ENCODE measurements at regions not wholly inside any gene's neighbourhood (a gene's known extent, or its start where the extent isn't known, plus 50 kb on each side); places are given as distances from the start of the nearest gene placed in this dataset.

DNA sequence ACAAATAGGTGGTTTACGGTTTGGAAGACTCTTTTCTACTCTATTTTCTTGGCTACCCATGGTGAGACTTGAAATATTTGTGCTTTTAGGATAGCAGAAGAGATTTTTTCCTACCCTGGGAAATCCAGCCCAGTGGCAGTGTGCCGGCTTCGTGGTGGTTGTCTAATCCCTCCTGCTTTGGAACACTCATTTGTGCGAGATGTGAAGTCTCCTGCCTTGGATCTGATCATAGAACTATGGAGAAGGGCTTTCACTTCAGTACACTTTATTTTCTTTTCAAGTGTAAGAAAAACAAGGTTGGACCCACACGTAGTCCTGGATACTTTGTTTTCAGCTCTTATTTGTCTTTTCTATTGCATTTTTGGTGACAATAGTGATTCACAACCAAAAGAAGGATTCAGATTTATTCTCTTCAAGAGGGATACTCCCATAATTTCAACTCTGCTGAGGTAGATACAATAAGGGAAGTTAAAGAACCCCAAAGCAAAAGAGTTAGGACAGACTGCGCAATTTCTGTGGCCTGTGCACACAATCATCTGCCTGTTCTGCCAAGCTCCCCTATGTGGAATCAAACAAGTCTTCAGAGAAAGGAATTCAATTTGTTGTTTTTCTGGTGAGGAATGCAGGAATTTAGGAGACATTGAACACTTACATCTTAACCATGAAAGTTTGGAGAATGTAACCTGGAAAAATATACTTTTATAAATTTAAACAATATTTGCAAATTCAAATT is 413.2 kb downstream of the GJA1 start:
- no peak for TF ChIP-seq CREB1 (IDR thresholded peaks at IDR 0.05; ENCODE audit: low read depth)

DNA sequence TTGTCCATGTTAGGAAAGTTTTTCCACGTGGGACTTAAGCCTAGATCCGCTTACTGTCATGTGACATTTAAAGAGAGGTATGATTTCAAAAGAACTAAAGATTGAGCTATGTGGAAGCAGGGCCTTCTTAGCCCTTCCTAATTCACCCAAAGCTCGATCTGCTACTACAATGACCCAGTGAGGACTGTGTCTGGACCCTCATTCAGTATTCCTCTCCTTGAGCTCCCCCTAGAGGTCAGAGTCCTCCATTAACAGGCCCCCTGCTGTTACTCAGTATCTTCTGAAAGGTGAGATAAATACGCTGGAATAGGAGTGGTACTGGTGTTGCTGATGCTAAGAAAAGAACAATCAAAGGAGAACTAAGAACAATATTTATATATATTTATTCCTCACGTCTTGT is 414.0 kb downstream of the GJA1 start:
- TF ChIP-seq FOXM1 (IDR thresholded peaks at IDR 0.05; ENCODE audit: borderline replicate concordance, low read depth) (no peak), ZBTB7A (IDR thresholded peaks at IDR 0.05; ENCODE audit: low read depth) (no peak), EGR1 (IDR thresholded peaks at IDR 0.05) (no peak), YY1 (IDR thresholded peaks at IDR 0.05; ENCODE audit: low read depth) (no peak), EP300 (IDR thresholded peaks at IDR 0.05; ENCODE audit: borderline replicate concordance) (no peak), TEAD4 (IDR thresholded peaks at IDR 0.05) (no peak), RAD21 (IDR thresholded peaks at IDR 0.05; ENCODE audit: low read depth) (peak; percentile 89)
- TF ChIP-seq, protein P1, sequence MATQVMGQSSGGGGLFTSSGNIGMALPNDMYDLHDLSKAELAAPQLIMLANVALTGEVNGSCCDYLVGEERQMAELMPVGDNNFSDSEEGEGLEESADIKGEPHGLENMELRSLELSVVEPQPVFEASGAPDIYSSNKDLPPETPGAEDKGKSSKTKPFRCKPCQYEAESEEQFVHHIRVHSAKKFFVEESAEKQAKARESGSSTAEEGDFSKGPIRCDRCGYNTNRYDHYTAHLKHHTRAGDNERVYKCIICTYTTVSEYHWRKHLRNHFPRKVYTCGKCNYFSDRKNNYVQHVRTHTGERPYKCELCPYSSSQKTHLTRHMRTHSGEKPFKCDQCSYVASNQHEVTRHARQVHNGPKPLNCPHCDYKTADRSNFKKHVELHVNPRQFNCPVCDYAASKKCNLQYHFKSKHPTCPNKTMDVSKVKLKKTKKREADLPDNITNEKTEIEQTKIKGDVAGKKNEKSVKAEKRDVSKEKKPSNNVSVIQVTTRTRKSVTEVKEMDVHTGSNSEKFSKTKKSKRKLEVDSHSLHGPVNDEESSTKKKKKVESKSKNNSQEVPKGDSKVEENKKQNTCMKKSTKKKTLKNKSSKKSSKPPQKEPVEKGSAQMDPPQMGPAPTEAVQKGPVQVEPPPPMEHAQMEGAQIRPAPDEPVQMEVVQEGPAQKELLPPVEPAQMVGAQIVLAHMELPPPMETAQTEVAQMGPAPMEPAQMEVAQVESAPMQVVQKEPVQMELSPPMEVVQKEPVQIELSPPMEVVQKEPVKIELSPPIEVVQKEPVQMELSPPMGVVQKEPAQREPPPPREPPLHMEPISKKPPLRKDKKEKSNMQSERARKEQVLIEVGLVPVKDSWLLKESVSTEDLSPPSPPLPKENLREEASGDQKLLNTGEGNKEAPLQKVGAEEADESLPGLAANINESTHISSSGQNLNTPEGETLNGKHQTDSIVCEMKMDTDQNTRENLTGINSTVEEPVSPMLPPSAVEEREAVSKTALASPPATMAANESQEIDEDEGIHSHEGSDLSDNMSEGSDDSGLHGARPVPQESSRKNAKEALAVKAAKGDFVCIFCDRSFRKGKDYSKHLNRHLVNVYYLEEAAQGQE (IDR thresholded peaks at IDR 0.05; ENCODE audit: low read depth) = no peak
- TF ChIP-seq, protein P2, sequence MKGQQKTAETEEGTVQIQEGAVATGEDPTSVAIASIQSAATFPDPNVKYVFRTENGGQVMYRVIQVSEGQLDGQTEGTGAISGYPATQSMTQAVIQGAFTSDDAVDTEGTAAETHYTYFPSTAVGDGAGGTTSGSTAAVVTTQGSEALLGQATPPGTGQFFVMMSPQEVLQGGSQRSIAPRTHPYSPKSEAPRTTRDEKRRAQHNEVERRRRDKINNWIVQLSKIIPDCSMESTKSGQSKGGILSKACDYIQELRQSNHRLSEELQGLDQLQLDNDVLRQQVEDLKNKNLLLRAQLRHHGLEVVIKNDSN (IDR thresholded peaks at IDR 0.05) = no peak

DNA sequence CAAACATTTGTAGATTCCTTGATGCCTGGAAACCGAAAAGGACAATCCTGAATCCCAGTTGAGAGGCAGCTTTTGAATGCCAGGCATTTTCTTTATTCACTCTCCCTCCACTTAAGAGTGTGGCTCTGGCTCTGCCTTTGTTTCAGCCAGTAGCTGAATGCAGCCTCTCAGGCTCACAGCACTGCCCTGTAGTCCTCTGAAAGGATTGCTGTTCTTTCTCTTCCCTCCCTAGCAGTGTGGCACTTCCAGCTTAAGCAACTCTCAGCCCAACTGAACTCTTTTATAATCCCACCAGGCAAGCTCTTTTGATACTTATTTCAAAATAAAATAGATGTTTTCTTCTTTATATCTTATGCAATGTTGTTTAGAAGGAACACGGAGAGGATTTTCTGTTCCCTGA is 415.6 kb downstream of the GJA1 start:
- TF ChIP-seq EP300 (IDR thresholded peaks at IDR 0.05; ENCODE audit: borderline replicate concordance) = no peak
- no peak for TF ChIP-seq TAF1 (IDR thresholded peaks at IDR 0.05; ENCODE audit: low read depth)
- TF ChIP-seq, protein P1 (IDR thresholded peaks at IDR 0.05; ENCODE audit: low read depth) = no peak
- TF ChIP-seq CEBPB (IDR thresholded peaks at IDR 0.05) = no peak
- TF ChIP-seq CREB1 (IDR thresholded peaks at IDR 0.05; ENCODE audit: low read depth) = no peak
- TF ChIP-seq RAD21 (IDR thresholded peaks at IDR 0.05; ENCODE audit: low read depth) = no peak
- TF ChIP-seq NFIC (IDR thresholded peaks at IDR 0.05) = no peak
- no peak for TF ChIP-seq YY1 (IDR thresholded peaks at IDR 0.05; ENCODE audit: low read depth)
- TF ChIP-seq, protein P3, sequence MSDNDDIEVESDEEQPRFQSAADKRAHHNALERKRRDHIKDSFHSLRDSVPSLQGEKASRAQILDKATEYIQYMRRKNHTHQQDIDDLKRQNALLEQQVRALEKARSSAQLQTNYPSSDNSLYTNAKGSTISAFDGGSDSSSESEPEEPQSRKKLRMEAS (IDR thresholded peaks at IDR 0.05) = no peak
- TF ChIP-seq TEAD4 (IDR thresholded peaks at IDR 0.05) = no peak
- no peak for TF ChIP-seq ZBTB7A (IDR thresholded peaks at IDR 0.05; ENCODE audit: low read depth)
- TF ChIP-seq, protein P2 (IDR thresholded peaks at IDR 0.05) = no peak

DNA sequence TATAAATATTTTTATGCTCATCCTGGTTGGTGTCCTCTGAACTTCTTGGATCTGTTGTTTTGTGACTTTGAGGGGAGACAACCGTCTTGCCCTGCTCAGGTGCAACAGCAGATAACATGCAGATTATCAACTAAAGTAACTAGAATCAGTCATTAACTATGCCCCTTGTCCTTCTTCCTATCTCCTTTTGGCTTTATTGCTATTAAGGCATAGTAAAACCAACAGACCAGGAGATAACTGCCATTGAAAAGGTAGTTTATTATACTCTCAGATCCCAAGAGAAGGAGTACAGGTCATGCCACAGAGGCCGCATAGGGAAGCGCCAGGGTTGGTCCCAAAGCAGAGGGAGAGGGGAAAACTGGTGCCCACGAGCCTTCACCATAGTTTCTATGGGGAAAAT is 418.2 kb downstream of the GJA1 start:
- TF ChIP-seq, protein P3 (IDR thresholded peaks at IDR 0.05) = no peak
- TF ChIP-seq TAF1 (IDR thresholded peaks at IDR 0.05; ENCODE audit: low read depth) (no peak), NFIC (IDR thresholded peaks at IDR 0.05) (no peak), CEBPB (IDR thresholded peaks at IDR 0.05) (no peak)
- TF ChIP-seq, protein P2 (IDR thresholded peaks at IDR 0.05) = no peak

DNA sequence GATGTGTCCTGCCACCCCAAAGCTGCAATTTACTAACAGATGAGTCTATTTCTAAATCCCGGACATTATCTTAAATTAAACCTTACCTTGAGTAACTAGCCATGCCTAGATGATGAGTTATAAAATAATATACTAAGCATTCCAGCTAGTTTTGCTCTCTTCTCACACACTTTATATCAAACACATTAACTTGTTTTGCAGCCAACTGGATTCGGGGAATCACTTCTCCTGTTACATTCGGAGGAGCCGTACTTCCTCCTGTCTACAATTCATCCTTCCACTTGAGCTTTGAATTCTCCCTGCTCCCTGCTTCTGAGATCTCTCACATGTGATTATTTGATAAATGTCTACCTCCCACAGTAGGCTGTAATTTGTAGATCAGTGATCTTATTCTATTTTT is 420.1 kb downstream of the GJA1 start:
- TF ChIP-seq TCF12 (IDR thresholded peaks at IDR 0.05; ENCODE audit: low read depth) (no peak), ZBTB7A (IDR thresholded peaks at IDR 0.05; ENCODE audit: low read depth) (no peak), CEBPB (IDR thresholded peaks at IDR 0.05) (no peak), CREB1 (IDR thresholded peaks at IDR 0.05; ENCODE audit: low read depth) (no peak), YY1 (IDR thresholded peaks at IDR 0.05; ENCODE audit: low read depth) (no peak), FOXM1 (IDR thresholded peaks at IDR 0.05; ENCODE audit: borderline replicate concordance, low read depth) (no peak), RAD21 (IDR thresholded peaks at IDR 0.05; ENCODE audit: low read depth) (no peak), EGR1 (IDR thresholded peaks at IDR 0.05) (no peak), TEAD4 (IDR thresholded peaks at IDR 0.05) (no peak), NFIC (IDR thresholded peaks at IDR 0.05) (no peak), EP300 (IDR thresholded peaks at IDR 0.05; ENCODE audit: borderline replicate concordance) (no peak)
- TF ChIP-seq, protein P1 (IDR thresholded peaks at IDR 0.05; ENCODE audit: low read depth) = no peak
- TF ChIP-seq, protein P2 (IDR thresholded peaks at IDR 0.05) = no peak
- TF ChIP-seq, protein P3 (IDR thresholded peaks at IDR 0.05) = no peak

Measured in Ishikawa (cell line).